Lung (tissue), 11 donors: ENCODE measurements at regions not wholly inside any gene's neighbourhood (a gene's known extent, or its start where the extent isn't known, plus 50 kb on each side); places are given as distances from the start of the nearest gene placed in this dataset.

ENCODE experiments used
- ATAC-seq: fragments of 200-7000 bp; cut with Tn5 transposase; one replicate; pipeline ENCODE4 v1.9.1; 2020; ENCODE audit warnings: moderate number of reproducible peaks; ENCODE audit not compliant: insufficient read depth, low FRiP score
- DNase-seq, 3 donors: peaks; one replicate each; pipeline ENCODE4 v3.0.0-alpha.2; 2013 to 2017
- H3K27ac ChIP-seq, 2 donors: one replicate each; pipeline ENCODE4 v1.5.1; 2013; ENCODE audit warnings: mild to moderate bottlenecking in 2 of 2, moderate library complexity in 2 of 2, control low read depth in 1 of 2, inconsistent platforms in 1 of 2, low read depth in 1 of 2, low read length in 1 of 2
- H3K27me3 ChIP-seq, 3 donors: one replicate each; pipeline ENCODE4 v1.5.1; 2013; ENCODE audit warnings: low read length in 2 of 3; ENCODE audit not compliant: control insufficient read depth in 3 of 3, insufficient read depth in 3 of 3
- H3K36me3 ChIP-seq, 4 donors: one replicate each; pipeline ENCODE4 v1.5.1; 2013; ENCODE audit warnings: low read length in 4 of 4, mild to moderate bottlenecking in 1 of 4, moderate library complexity in 1 of 4; ENCODE audit not compliant: control insufficient read depth in 4 of 4, insufficient read depth in 4 of 4
- H3K4me1 ChIP-seq, 5 donors: one replicate each; pipeline ENCODE4 v1.5.1; 2013; ENCODE audit warnings: low read length in 5 of 5, mild to moderate bottlenecking in 2 of 5, moderate library complexity in 1 of 5; ENCODE audit not compliant: control insufficient read depth in 5 of 5, insufficient read depth in 5 of 5
- H3K4me3 ChIP-seq: one replicate; pipeline ENCODE4 v1.5.1; 2013; ENCODE audit warnings: mild to moderate bottlenecking, control low read depth, moderate library complexity
- H3K9ac ChIP-seq, 2 donors: one replicate each; pipeline ENCODE4 v1.5.1; 2013; ENCODE audit warnings: low read length in 2 of 2, control low read depth in 1 of 2; ENCODE audit not compliant: insufficient read depth in 1 of 2
- H3K9me3 ChIP-seq, 4 donors: one replicate each; pipeline ENCODE4 v1.5.1; 2013; ENCODE audit warnings: low read length in 3 of 4, mild to moderate bottlenecking in 1 of 4, moderate library complexity in 1 of 4; ENCODE audit not compliant: control insufficient read depth in 4 of 4, insufficient read depth in 3 of 4
- WGBS, 2 donors: extraction: QIAGEN DNeasy Blood & Tissue Kit; methylation state at CpG; one replicate each; pipeline ENCODE4 v1.1.7; 2013; 5-methylcytosine and 5-hydroxymethylcytosine counted together
- TF ChIP-seq, protein P1 (sequence below): IDR thresholded peaks from 2 replicates; pipeline ENCODE4 v1.5.1; 2012; ENCODE audit warnings: mild to moderate bottlenecking; ENCODE audit errors: control extremely low read depth, extremely low read depth
- donor health status: control.
- donor health status: control.
- donor health status: Bipolar disorder and iron deficiency.
- donor health status: healthy.
- donor health status: DM: yes; HTN: yes; CAD: no.

DNA sequence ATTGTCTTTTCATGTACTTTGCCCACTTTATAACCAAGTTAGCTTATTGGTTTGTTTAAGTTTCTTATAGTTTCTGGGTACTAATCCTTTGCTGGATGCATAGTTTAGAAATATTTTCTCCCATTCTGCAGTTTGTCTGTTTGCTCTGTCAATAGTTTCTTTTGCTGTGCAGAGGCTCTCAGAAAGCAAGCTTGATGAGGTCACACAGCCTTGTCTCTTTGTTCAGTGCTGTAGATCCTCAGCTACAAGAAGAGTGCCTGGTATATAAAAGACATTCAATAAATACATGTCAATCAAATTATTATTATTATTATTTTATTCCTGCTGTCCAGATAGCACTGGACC lies 55.2 kb upstream of the MEDAG start:
- Histone ChIP-seq H3K4me3 (no peak overlapping the region), H3K27ac (no peak overlapping the region), H3K4me1 (peaks cover 0 to 32% (median 5%) of the 10 kb centered on the region in 5 donors), H3K9me3 (no peaks in the 10 kb centered on the region), H3K27me3 (no peaks in the 10 kb centered on the region), H3K36me3 (no peaks in the 10 kb centered on the region), H3K9ac (no peak overlapping the region)
- TF ChIP-seq, protein P1, sequence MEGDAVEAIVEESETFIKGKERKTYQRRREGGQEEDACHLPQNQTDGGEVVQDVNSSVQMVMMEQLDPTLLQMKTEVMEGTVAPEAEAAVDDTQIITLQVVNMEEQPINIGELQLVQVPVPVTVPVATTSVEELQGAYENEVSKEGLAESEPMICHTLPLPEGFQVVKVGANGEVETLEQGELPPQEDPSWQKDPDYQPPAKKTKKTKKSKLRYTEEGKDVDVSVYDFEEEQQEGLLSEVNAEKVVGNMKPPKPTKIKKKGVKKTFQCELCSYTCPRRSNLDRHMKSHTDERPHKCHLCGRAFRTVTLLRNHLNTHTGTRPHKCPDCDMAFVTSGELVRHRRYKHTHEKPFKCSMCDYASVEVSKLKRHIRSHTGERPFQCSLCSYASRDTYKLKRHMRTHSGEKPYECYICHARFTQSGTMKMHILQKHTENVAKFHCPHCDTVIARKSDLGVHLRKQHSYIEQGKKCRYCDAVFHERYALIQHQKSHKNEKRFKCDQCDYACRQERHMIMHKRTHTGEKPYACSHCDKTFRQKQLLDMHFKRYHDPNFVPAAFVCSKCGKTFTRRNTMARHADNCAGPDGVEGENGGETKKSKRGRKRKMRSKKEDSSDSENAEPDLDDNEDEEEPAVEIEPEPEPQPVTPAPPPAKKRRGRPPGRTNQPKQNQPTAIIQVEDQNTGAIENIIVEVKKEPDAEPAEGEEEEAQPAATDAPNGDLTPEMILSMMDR: no peak
- ATAC-seq (no peak), DNase-seq (no peak)

DNA sequence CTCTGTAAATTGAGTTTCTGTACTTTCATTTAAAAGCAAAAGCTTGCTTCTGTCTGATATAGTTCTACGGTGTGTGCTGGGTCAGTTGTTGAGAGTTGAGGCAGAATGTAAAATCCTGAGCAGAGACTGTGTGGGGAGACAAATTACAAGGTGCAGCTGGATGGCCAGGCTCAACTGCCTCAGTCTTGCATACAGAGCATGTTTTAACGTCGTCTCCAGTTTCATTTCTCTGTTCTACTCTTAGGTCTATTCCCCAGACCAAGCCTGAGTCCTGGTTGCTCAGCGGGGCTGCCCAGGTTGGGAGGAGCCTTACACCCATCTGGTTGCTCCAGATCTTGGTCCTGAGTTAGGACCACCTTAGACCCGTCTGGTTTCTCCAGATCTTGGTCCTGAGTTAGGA lies 54.4 kb upstream of the MEDAG start:
- Histone ChIP-seq H3K27ac (no peak overlapping the region), H3K27me3 (no peaks in the 10 kb centered on the region), H3K4me3 (no peak overlapping the region), H3K4me1 (peaks cover 0 to 40% (median 10%) of the 10 kb centered on the region in 5 donors), H3K9ac (no peak overlapping the region), H3K36me3 (no peaks in the 10 kb centered on the region), H3K9me3 (no peaks in the 10 kb centered on the region)
- DNase-seq (no peak), ATAC-seq (no peak)
- TF ChIP-seq, protein P1: no peak
- WGBS, 2 donors: 76 to 77% methylated on average over 5 of the region's 5 CpGs

DNA sequence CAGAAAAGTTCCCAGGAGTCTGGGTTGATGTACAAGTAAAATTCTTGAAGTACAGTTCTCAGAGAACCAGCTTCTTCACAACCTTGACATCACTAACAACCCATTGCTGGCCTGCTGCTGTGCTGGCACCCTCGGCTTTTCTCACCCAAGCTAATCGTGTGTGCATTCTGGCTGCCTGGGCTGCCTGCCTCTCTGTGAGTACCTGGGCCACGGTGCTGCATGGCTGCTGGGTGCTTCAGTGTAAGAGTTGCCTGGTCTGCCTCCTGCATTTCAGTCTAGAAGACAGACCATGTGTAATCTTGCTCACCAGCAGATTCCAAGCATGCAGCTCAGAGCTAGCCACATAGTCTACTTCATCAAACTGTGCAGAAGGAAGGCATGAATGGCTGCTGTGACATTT lies 50.5 kb upstream of the MEDAG start:
- DNase-seq: no peak
- no peak overlapping the region for H3K4me3 ChIP-seq
- H3K36me3 ChIP-seq: no peaks in the 10 kb centered on the region
- H3K27me3 ChIP-seq: no peaks in the 10 kb centered on the region
- WGBS, 2 donors: 77 to 86% methylated on average over 3 of the region's 3 CpGs
- H3K4me1 ChIP-seq: peaks cover 0 to 29% (median 10%) of the 10 kb centered on the region in 5 donors
- peaks cover 0 to 3% (median 0%) of the 10 kb centered on the region in 4 donors for H3K9me3 ChIP-seq
- H3K9ac ChIP-seq: no peak overlapping the region
- no peak for ATAC-seq
- TF ChIP-seq, protein P1: no peak
- H3K27ac ChIP-seq: no peak overlapping the region

DNA sequence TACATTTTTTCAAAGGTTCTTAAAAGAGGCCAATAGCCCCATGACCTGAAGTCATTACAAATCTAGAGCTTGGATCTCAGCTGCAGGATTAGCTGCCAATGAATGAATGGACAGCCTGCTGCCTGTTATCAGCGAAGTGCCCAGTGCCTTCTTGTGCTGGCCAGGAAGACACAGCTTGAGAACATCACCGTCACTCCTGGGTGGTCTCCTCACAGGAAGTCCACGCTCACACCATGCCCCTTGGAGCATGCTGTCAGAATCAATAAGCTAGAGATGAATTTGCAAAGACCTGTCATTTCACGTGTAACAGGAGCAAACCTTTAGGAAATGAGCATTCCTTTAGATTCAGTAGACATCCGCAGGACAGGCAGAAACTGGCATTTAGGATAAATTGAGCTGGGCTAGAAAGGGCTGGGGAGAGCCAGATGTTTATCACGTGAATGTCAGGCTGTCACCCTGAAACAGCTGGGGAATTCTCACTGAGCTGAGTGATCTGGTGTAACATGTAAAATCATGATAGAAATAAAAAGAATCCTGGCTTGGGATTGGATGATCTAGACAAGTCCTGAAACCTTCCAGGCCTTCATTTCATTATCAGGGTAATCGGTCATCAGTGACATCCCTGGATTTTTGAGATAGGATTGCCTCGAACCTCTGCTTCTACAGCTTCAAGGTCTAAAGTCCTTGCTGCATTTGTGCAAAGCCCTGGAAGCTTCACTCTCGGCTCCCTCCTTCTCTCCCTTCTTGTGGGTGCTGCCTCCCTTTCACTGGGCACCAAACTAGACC lies 49.9 kb upstream of the MEDAG start:
- peaks cover 0 to 3% (median 0%) of the 10 kb centered on the region in 4 donors for H3K9me3 ChIP-seq
- H3K27me3 ChIP-seq: no peaks in the 10 kb centered on the region
- H3K36me3 ChIP-seq: no peaks in the 10 kb centered on the region
- H3K9ac ChIP-seq: no peak overlapping the region
- peaks cover 0 to 29% (median 10%) of the 10 kb centered on the region in 5 donors for H3K4me1 ChIP-seq
- no peak overlapping the region for H3K4me3 ChIP-seq
- ATAC-seq (no peak), DNase-seq (peak; percentile 94 to 98 (median 95))
- H3K27ac ChIP-seq: no peak overlapping the region
- TF ChIP-seq, protein P1: no peak
- 70 to 77% methylated on average over 9 of the region's 9 CpGs for WGBS, 2 donors
